ENCODE measurements at regions not wholly inside any gene's neighbourhood (a gene's known extent, or its start where the extent isn't known, plus 50 kb on each side); places are given as distances from the start of the nearest gene placed in this dataset.
"Not testable (repeated sequence)": the region's sequence is repeated elsewhere in the genome, so short reads cannot be mapped to it uniquely, and the experiment has no call there.

DNA sequence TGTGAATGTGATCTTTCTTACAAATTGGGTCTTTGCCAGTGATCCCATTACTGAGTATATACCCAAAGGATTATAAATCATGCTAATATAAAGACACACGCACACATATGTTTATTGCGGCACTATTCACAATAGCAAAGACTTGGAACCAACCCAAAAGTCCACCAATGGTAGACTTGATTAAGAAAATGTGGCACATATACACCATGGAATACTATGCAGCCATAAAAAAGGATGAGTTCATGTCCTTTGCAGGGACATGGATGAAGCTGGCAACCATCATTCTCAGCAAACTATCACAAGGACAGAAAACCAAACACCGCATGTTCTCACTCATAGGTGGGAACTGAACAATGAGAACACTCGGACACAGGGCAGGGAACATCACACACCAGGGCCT, 55.5 kb upstream of the ATP2B1 start:
- not testable (repeated sequence) for H3K4me3 ChIP-seq (ENCODE audit: low read depth in 1 of 2, low read length in 2 of 2); H3K27ac ChIP-seq (ENCODE audit: low read depth in 2 of 2, low read length in 1 of 2); H3K36me3 ChIP-seq (ENCODE audit: control insufficient read depth in 2 of 2, insufficient read depth in 2 of 2, low read length in 1 of 2); H3K9me3 ChIP-seq (ENCODE audit: control insufficient read depth in 2 of 2, insufficient read depth in 1 of 2, low read depth in 1 of 2, low read length in 1 of 2); H3K27me3 ChIP-seq (ENCODE audit: control insufficient read depth in 1 of 2, insufficient read depth in 2 of 2, low read length in 2 of 2); H3K4me1 ChIP-seq (ENCODE audit: control insufficient read depth in 2 of 2, insufficient read depth in 2 of 2, low read length in 1 of 2)
- 93 to 96% methylated on average over 4 of the region's 4 CpGs for WGBS, 2 donors

DNA sequence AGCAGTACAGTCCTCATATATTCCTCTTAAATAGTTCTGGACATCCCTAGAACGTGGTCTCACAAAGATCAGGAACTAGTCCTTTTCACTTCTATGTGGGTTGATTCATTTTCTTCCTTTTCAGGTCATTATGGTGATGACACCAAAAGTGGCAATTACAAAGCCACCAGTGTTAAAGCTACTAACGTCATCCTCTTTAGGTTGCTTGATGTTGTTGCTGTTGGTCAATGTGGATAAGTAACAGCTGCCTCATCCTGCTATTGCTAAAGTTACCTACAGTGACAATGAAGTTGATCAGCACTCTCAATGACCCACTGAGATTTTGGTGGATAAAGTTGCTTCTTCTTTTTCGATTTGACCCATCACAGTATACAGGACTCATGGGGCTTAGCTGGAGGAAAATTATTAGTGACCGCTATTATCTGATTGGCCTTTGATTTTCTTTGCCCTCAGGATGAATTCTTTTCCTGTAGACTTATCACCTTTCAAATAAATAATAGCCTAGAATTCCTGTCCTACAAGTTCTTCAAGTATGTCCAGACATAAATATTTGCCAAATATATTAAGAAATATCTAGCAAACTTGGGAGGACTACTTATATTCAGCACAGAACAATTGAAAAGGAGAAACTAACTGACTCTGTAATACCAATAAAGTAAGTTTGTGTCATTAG, 54.0 kb upstream of the ATP2B1 start:
- Histone ChIP-seq H3K9me3 (ENCODE audit: control insufficient read depth in 2 of 2, insufficient read depth in 1 of 2, low read depth in 1 of 2, low read length in 1 of 2) (no peaks in the 10 kb centered on the region), H3K27me3 (ENCODE audit: control insufficient read depth in 1 of 2, insufficient read depth in 2 of 2, low read length in 2 of 2) (no peaks in the 10 kb centered on the region), H3K4me1 (ENCODE audit: control insufficient read depth in 2 of 2, insufficient read depth in 2 of 2, low read length in 1 of 2) (no peaks in the 10 kb centered on the region), H3K27ac (ENCODE audit: low read depth in 2 of 2, low read length in 1 of 2) (no peak overlapping the region), H3K36me3 (ENCODE audit: control insufficient read depth in 2 of 2, insufficient read depth in 2 of 2, low read length in 1 of 2) (no peaks in the 10 kb centered on the region), H3K4me3 (ENCODE audit: low read depth in 1 of 2, low read length in 2 of 2) (no peak overlapping the region)
- 66 to 72% methylated on average over 4 of the region's 4 CpGs for WGBS, 2 donors

DNA sequence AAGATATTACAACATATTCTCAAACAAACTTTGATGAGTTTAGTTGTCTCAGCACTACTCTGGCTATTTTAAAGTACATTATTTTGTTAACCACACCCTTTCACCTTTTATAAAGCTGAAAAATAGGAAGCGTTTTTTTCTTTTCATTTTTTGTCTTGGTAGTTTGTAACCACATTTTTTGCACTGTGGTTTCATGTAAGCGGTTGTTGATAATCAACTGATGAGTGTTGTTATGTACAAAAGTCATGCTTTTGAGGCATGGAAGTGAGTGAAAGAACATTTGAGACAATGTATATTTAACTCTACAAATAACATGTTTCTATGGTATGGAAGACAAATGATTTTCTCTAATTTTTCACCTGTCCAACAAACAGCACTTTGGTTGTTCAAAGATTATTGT, 52.1 kb upstream of the ATP2B1 start:
- Histone ChIP-seq H3K4me3 (ENCODE audit: low read depth in 1 of 2, low read length in 2 of 2) (no peak overlapping the region), H3K27ac (ENCODE audit: low read depth in 2 of 2, low read length in 1 of 2) (no peak overlapping the region), H3K36me3 (ENCODE audit: control insufficient read depth in 2 of 2, insufficient read depth in 2 of 2, low read length in 1 of 2) (no peaks in the 10 kb centered on the region), H3K9me3 (ENCODE audit: control insufficient read depth in 2 of 2, insufficient read depth in 1 of 2, low read depth in 1 of 2, low read length in 1 of 2) (no peaks in the 10 kb centered on the region), H3K4me1 (ENCODE audit: control insufficient read depth in 2 of 2, insufficient read depth in 2 of 2, low read length in 1 of 2) (no peaks in the 10 kb centered on the region), H3K27me3 (ENCODE audit: control insufficient read depth in 1 of 2, insufficient read depth in 2 of 2, low read length in 2 of 2) (no peaks in the 10 kb centered on the region)
- 68 to 70% methylated on average over 2 of the region's 2 CpGs for WGBS, 2 donors
